ENCODE measurements at regions not wholly inside any gene's neighbourhood (a gene's known extent, or its start where the extent isn't known, plus 50 kb on each side); places are given as distances from the start of the nearest gene placed in this dataset.

GRCh38 chr9:111179577-111179976 lies 141.3 kb upstream of the LPAR1 start:
- TF ChIP-seq RORB (CRISPR knock-in tag; IDR thresholded peaks at IDR 0.05) (no peak), SP1 (CRISPR knock-in tag; conservative IDR thresholded peaks at IDR 0.05) (no peak), ZBTB43 (CRISPR knock-in tag; IDR thresholded peaks at IDR 0.05) (no peak), TEAD1 (CRISPR knock-in tag; IDR thresholded peaks at IDR 0.05) (no peak), CTCF (IDR thresholded peaks at IDR 0.05) (no peak), ATF1 (CRISPR knock-in tag; IDR thresholded peaks at IDR 0.05) (no peak), ATF3 (CRISPR knock-in tag; conservative IDR thresholded peaks at IDR 0.05) (no peak), ESRRA (CRISPR knock-in tag; IDR thresholded peaks at IDR 0.05; ENCODE audit: borderline replicate concordance) (no peak), ARID4B (CRISPR knock-in tag; IDR thresholded peaks at IDR 0.05; ENCODE audit: borderline replicate concordance) (no peak), CBFB (CRISPR knock-in tag; IDR thresholded peaks at IDR 0.05; ENCODE audit: low read depth) (no peak), ZNF219 (CRISPR knock-in tag; IDR thresholded peaks at IDR 0.05; ENCODE audit: borderline replicate concordance) (no peak), MAX (CRISPR knock-in tag; IDR thresholded peaks at IDR 0.05) (no peak), E2F4 (CRISPR knock-in tag; IDR thresholded peaks at IDR 0.05; ENCODE audit: borderline replicate concordance, low read depth) (no peak), ELF4 (CRISPR knock-in tag; IDR thresholded peaks at IDR 0.05; ENCODE audit: low read depth) (no peak)
